Neural cell (in vitro differentiated cells): ENCODE measurements at regions not wholly inside any gene's neighbourhood (a gene's known extent, or its start where the extent isn't known, plus 50 kb on each side); places are given as distances from the start of the nearest gene placed in this dataset.
"Not testable (repeated sequence)": the region's sequence is repeated elsewhere in the genome, so short reads cannot be mapped to it uniquely, and the experiment has no call there.

ENCODE experiments used
- EP300 ChIP-seq: fragments of 450-650 bp; conservative IDR thresholded peaks from 2 replicates; pipeline ENCODE4 v1.6.1; 2014; ENCODE audit warnings: antibody characterized with exemption, mild to moderate bottlenecking, moderate library complexity; ENCODE audit not compliant: poor library complexity, severe bottlenecking
- TF ChIP-seq, protein P1 (sequence below): fragments of 450-650 bp; IDR thresholded peaks from 2 replicates; pipeline ENCODE4 v1.5.1; 2014; ENCODE audit warnings: antibody characterized with exemption, mild to moderate bottlenecking, moderate library complexity; ENCODE audit not compliant: poor library complexity, severe bottlenecking

DNA sequence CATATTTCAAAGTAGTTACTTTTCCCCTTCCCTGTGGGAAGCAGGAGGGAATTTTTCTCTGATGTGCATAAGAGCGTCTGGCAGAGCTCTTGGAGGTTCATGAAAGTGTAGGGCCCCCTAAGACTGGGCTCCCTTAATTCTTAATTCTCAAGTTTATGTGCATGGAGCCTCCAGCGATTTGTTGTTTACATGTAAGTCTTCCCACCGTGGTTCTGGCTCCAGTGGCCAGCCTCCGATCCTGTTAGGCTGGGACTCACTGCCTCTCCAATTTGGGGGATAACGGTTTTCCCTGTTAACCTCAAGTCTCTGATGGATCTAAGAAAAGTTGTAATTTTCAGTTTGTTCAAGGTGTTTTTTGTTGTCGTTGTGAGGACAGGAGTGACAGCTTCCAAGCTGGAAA lies 192.7 kb upstream of the TPTE start:
- TF ChIP-seq, protein P1, sequence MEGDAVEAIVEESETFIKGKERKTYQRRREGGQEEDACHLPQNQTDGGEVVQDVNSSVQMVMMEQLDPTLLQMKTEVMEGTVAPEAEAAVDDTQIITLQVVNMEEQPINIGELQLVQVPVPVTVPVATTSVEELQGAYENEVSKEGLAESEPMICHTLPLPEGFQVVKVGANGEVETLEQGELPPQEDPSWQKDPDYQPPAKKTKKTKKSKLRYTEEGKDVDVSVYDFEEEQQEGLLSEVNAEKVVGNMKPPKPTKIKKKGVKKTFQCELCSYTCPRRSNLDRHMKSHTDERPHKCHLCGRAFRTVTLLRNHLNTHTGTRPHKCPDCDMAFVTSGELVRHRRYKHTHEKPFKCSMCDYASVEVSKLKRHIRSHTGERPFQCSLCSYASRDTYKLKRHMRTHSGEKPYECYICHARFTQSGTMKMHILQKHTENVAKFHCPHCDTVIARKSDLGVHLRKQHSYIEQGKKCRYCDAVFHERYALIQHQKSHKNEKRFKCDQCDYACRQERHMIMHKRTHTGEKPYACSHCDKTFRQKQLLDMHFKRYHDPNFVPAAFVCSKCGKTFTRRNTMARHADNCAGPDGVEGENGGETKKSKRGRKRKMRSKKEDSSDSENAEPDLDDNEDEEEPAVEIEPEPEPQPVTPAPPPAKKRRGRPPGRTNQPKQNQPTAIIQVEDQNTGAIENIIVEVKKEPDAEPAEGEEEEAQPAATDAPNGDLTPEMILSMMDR, result not testable (repeated sequence)
- TF ChIP-seq EP300, result not testable (repeated sequence)
